K562 (cell line): ENCODE measurements at regions not wholly inside any gene's neighbourhood (a gene's known extent, or its start where the extent isn't known, plus 50 kb on each side); places are given as distances from the start of the nearest gene placed in this dataset.

ENCODE experiments used
- KDM1A ChIP-seq, 2 experiments: fragments of 450-650 bp; IDR thresholded peaks; 2 replicates each; pipeline ENCODE4 v1.6.1; 2016; ENCODE audit warnings: mild to moderate bottlenecking in 2 of 2
- MTF1 ChIP-seq: fragments of 250-450 bp; sonication (Bioruptor Pico); IDR thresholded peaks from 2 replicates; pipeline ENCODE4 v1.9.0; 2021; ENCODE audit warnings: moderate library complexity, mild to moderate bottlenecking, inconsistent platforms, borderline replicate concordance
- POLR2G ChIP-seq: fragments of 200-400 bp; formaldehyde crosslinking; IDR thresholded peaks from 2 replicates; pipeline ENCODE4 v1.6.1; 2017; ENCODE audit warnings: low read depth, mild to moderate bottlenecking, antibody characterized with exemption, low read length, moderate library complexity
- RAD51 ChIP-seq: fragments of 450-650 bp; IDR thresholded peaks from 2 replicates; pipeline ENCODE4 v1.7.1; 2016; ENCODE audit warnings: low read depth, mild to moderate bottlenecking, borderline replicate concordance
- REST ChIP-seq, 2 experiments: fragments of 450-650 bp; formaldehyde crosslinking in 1 of 2; IDR thresholded peaks; 2 replicates each; pipeline versions ENCODE4 v1.4.0 to v1.6.1; 2014 to 2020; ENCODE audit warnings: mild to moderate bottlenecking in 2 of 2, borderline replicate concordance in 1 of 2, low read depth in 1 of 2
- USF2 ChIP-seq: sonication (generic); formaldehyde crosslinking; IDR thresholded peaks from 2 replicates; pipeline ENCODE4 v1.5.0; 2020; ENCODE audit warnings: missing genetic modification reagents
- ZBTB49 ChIP-seq: sonication (generic); formaldehyde crosslinking; IDR thresholded peaks from 2 replicates; pipeline ENCODE4 v1.8.0; 2022; ENCODE audit warnings: missing genetic modification reagents, mild to moderate bottlenecking, borderline replicate concordance

- TF ChIP-seq RAD51 = peak; percentile 33; the same call in 1 of the 2 replicates
- peak; percentile 61 for TF ChIP-seq USF2 (CRISPR knock-in tag)
- TF ChIP-seq REST (IDR thresholded peaks at IDR 0.05; ENCODE audit: borderline replicate concordance) = peak; percentile 29; the same call in 1 of the 2 replicates
- no peak for TF ChIP-seq REST (CRISPR knock-in tag; IDR thresholded peaks at IDR 0.05; ENCODE audit: low read depth)
- no peak for TF ChIP-seq ZBTB49 (CRISPR knock-in tag)
- no peak for TF ChIP-seq KDM1A (IDR thresholded peaks at IDR 0.05)
- TF ChIP-seq MTF1 (CRISPR knock-in tag) = no peak
- TF ChIP-seq POLR2G = no peak
- TF ChIP-seq, all 486 proteins: peak for 7
Observed at GRCh38 chr11:69912911-69913451, 93.8 kb upstream of the FGF3 start (continued).
